GM18499 (cell line): ENCODE measurements at regions not wholly inside any gene's neighbourhood (a gene's known extent, or its start where the extent isn't known, plus 50 kb on each side); places are given as distances from the start of the nearest gene placed in this dataset.
A peak's percentile ranks its signal among the peaks of the same experiment; 100 is the strongest.
"Not testable (repeated sequence)": the region's sequence is repeated elsewhere in the genome, so short reads cannot be mapped to it uniquely, and the experiment has no call there.

Experiments
- ATAC-seq: cut with Tn5 transposase; IDR thresholded peaks from one replicate; pipeline ENCODE4 v1.9.1; 2021; ENCODE audit warnings: moderate number of reproducible peaks; ENCODE audit not compliant: insufficient read depth, unreplicated experiment

- not testable (repeated sequence) for ATAC-seq
These were observed 948.6 kb upstream of the TPTE start for GRCh38 chr21:9572782-9573181.

GRCh38 chr21:9573528-9573927, 947.9 kb upstream of the TPTE start:
- not testable (repeated sequence) for ATAC-seq

GRCh38 chr21:9579275-9579674, 942.1 kb upstream of the TPTE start:
- not testable (repeated sequence) for ATAC-seq

GRCh38 chr21:9587941-9588340, 933.4 kb upstream of the TPTE start:
- ATAC-seq: not testable (repeated sequence)

GRCh38 chr21:9592591-9592990, 928.8 kb upstream of the TPTE start:
- not testable (repeated sequence) for ATAC-seq

GRCh38 chr21:9593646-9594045, 927.7 kb upstream of the TPTE start:
- ATAC-seq: not testable (repeated sequence)

- not testable (repeated sequence) for ATAC-seq
These were observed 907.4 kb upstream of the TPTE start for GRCh38 chr21:9614011-9614410.

- not testable (repeated sequence) for ATAC-seq
These were observed 900.1 kb upstream of the TPTE start for GRCh38 chr21:9621121-9621793.

- not testable (repeated sequence) for ATAC-seq
These were observed 893.3 kb upstream of the TPTE start for GRCh38 chr21:9628051-9628450.

GRCh38 chr21:9647409-9647808, 874.0 kb upstream of the TPTE start:
- ATAC-seq: not testable (repeated sequence)

GRCh38 chr21:9648331-9648730, 873.1 kb upstream of the TPTE start:
- not testable (repeated sequence) for ATAC-seq

- peak; percentile 77 for ATAC-seq
These were observed 872.2 kb upstream of the TPTE start for GRCh38 chr21:9648947-9649720.

GRCh38 chr21:9652819-9653218, 868.6 kb upstream of the TPTE start:
- not testable (repeated sequence) for ATAC-seq

GRCh38 chr21:9655221-9655620, 866.2 kb upstream of the TPTE start:
- ATAC-seq: not testable (repeated sequence)

- ATAC-seq: not testable (repeated sequence)
These were observed 864.9 kb upstream of the TPTE start for GRCh38 chr21:9656455-9656854.

GRCh38 chr21:9657779-9658178, 863.6 kb upstream of the TPTE start:
- ATAC-seq: not testable (repeated sequence)

- not testable (repeated sequence) for ATAC-seq
These were observed 861.5 kb upstream of the TPTE start for GRCh38 chr21:9659877-9660276.

GRCh38 chr21:9663914-9664729, 857.3 kb upstream of the TPTE start:
- not testable (repeated sequence) for ATAC-seq

GRCh38 chr21:9675811-9676210, 845.6 kb upstream of the TPTE start:
- ATAC-seq: not testable (repeated sequence)

- not testable (repeated sequence) for ATAC-seq
These were observed 842.4 kb upstream of the TPTE start for GRCh38 chr21:9679029-9679428.

GRCh38 chr21:9688945-9689344, 832.4 kb upstream of the TPTE start:
- not testable (repeated sequence) for ATAC-seq
